COLO829 (cell line): ENCODE measurements at regions not wholly inside any gene's neighbourhood (a gene's known extent, or its start where the extent isn't known, plus 50 kb on each side); places are given as distances from the start of the nearest gene placed in this dataset.
"Not testable (repeated sequence)": the region's sequence is repeated elsewhere in the genome, so short reads cannot be mapped to it uniquely, and the experiment has no call there.

Experiments used
- DNase-seq: peaks from one replicate; pipeline ENCODE4 v3.0.0; 2012; ENCODE audit warnings: low spot score

DNA sequence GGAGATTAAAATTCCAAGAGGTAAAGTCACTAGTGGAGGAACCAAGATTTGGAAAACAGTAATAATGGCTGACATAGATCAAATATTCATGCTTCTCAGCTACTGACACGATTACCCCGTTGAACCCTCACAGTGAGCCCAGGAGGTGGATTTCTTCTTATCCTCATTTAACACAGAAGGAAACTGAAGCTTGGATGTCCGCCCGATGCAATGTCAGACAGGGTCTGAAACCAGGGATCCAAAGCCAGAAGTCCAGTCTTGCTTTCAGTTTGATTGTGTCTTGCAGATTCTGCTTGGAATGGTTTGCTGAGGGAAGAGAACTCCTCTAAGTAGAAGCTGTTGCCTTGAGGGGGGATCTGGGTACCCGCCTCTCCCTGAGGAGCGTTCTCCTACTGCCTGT lies 404.7 kb downstream of the KCNRG start:
- DNase-seq = no peak

GRCh38 chr13:50420718-50421472 lies 405.7 kb downstream of the KCNRG start:
- DNase-seq = no peak

DNA sequence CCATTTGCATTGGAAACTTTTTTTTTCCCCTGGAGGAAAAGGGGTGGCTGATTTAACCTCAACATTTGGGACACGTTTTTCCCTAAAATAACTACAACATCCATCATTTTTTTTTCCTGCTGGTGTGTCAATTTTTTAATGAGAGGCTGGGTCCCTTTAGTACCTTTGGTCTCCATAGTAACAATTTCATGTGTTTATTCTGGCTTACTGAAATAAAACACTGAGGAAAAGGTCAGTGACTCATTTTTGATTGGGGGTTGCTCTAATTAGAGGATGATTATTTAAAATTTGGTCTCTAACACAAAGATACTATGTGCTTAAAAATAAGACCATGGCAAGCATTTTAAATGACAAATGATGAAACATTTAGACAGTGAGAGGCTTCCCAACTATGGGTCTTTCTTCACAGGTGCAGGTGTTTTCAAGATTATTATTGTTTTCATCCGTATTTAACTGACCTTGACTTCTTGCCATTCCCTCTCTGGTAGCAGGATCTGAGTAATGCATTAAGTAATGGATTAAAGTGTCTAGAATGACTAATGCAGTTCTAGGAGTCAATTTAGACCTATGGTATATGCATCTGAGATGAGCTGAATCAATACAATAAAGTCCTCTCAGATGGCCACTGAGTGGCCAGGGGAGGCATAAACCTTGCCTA lies 406.4 kb downstream of the KCNRG start:
- DNase-seq = no peak

DNA sequence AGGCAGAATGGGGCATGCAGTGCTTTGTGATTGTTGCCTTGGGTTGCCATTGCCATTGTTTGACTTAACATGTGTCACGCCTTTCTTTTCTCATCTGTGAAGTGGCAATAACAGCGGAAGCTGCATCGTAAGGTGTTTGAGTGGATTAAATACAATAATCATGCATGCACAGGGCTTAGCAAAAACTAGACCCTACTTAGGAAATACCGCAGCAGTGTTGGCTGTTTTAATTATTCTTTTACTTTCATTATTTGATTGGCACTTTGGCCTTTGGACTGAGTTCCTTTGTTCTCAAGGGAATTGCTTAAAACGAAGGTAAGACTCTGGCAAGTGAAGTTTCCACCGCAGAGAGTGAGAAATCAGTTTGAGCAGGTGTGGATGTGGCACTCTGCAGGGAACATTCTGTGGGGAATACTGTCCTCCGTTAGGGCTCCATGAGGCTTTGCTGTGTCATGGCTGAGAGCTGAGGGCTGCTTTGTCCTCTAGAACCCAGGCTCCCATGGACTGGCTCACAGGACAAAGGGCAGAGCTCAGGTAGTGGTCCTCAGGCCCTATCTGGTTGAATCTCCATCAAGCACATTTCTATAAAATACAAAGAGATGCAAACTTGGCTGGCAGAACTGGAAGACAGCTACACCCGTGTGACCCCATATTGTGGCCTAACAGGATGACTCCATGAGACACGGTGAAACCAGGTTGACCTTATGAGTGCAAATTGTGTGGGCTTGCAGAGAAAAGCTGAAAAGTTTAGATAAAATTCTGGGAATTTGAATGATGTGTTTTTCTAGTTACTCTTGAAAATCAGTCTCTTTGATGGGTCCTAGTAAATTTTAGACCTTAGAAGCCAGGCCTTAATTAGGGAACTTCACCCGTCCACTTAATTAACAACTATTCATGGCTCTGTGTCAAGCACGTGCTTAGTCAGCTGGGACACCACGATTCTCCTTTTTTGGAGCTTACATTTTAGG lies 407.2 kb downstream of the KCNRG start:
- DNase-seq = no peak

GRCh38 chr13:50424993-50425392 lies 409.7 kb downstream of the KCNRG start:
- no peak for DNase-seq

DNA sequence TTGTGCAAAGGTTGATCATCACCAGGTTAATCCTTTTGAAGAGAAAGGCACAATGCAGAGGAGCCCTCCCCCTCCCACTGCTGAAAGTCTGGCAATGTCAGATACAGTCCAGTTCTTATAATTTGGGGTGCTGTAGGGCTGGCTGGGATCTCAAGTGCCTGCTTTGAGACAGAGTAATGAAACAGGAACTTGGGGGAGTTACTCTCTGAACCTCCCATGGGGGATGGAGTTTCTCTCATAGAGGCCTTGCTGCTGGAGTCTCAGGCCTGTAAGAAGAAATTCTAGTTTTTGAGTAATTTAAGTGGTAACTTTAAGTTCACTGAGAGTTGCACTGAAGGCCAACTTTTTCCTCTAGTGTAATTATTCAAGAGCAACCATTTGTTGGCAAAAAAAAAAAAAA lies 410.5 kb downstream of the KCNRG start:
- DNase-seq = no peak

GRCh38 chr13:50426927-50427326 lies 411.7 kb downstream of the KCNRG start:
- no peak for DNase-seq

DNA sequence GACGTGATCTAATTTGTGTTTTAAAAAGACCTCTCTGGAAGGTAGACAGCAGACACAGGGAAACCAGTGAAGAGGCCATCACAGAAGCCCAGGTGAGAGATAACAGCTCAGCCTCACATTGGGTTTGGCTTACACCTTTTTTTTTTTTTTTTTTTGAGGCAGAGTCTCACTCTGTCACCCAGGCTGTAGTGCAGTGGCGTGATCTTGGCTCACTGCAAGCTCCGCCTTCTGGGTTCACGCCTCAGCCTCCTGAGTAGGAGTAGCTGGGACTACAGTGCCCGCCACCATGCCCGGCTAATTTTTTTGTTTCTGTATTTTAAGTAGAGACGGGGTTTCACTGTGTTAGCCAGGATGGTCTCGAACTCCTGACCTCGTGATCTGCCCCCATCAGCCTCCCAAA lies 412.3 kb downstream of the KCNRG start:
- DNase-seq = not testable (repeated sequence)

DNA sequence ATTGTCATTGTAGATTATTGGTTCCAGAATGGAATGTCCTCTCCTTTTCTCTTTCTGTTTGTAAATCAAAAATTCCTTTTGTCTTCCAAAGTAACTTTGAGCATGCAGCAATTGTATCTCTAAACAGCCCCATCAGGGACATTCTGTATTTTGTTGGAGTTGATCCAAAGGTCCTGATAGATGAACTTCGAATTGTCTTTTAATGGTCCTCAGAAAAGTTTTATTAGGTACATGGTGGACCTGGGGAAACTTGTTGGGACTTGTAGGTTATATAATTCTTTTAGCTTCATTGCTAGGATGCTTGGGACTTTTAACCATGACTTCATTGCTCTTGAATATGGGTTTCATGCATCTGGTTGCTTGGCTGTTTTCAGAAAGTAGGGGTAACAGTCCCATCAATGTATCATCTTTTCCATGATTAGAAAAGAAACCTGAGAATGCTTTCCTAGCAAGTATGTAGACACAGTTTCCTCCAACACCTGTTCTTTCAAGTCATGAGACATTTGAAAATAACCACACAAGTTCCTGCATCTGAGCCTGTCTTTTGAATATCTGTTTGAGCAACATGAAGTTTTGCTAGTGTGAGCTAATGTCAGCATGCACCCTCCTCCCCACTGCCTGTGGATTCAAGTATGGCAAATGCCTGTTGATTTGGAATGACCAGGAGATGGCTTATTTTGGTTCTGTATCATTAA lies 413.1 kb downstream of the KCNRG start:
- DNase-seq = no peak

- DNase-seq = no peak
These were observed 408.5 kb downstream of the DLEU7 start for GRCh38 chr13:50435011-50435410.

GRCh38 chr13:50437252-50437651 lies 406.2 kb downstream of the DLEU7 start:
- DNase-seq = no peak

- DNase-seq = no peak
These were observed 405.1 kb downstream of the DLEU7 start for GRCh38 chr13:50438351-50438750.

DNA sequence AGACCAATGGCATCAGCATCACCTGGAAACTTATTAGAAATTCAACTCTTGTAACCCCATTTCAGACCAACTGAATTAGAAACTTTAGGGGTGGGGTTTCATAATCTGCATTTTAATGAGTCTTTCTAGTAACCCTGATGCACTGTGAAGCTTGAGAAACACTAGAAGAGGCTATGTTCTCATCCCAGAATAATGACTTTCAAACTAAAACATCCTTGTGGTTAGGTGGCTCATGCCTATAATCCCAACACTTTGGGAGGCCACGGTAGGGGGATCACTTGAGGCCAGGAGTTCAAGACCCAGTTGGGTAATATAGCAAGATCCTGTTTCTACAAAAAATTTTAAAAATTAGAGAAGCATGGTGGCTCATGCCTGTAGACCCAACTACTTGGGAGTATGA lies 402.4 kb downstream of the DLEU7 start:
- no peak for DNase-seq

- DNase-seq = no peak
These were observed 398.8 kb downstream of the DLEU7 start for GRCh38 chr13:50444726-50445125.

GRCh38 chr13:50446611-50447010 lies 396.9 kb downstream of the DLEU7 start:
- no peak for DNase-seq

- DNase-seq = no peak
These were observed 394.9 kb downstream of the DLEU7 start for GRCh38 chr13:50448535-50448998.

DNA sequence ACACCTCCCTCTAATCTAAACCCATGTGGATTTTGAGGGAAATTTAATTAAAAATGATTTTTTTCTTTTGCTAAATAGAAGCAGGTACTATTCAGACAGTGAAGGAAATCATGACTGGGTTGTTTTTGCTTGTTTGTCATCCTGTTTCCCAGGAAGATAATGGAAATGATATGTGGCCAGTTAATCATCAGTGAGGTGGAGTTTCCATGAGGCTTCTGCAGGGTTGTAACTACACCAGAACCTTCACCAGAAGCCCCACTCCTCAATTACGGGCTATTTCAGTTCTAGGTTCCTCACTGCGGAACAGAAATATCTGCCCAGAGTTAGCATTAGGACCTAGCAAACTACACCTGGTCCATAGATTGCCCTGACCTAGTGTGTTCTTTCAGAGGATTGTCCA lies 394.0 kb downstream of the DLEU7 start:
- DNase-seq = no peak

DNA sequence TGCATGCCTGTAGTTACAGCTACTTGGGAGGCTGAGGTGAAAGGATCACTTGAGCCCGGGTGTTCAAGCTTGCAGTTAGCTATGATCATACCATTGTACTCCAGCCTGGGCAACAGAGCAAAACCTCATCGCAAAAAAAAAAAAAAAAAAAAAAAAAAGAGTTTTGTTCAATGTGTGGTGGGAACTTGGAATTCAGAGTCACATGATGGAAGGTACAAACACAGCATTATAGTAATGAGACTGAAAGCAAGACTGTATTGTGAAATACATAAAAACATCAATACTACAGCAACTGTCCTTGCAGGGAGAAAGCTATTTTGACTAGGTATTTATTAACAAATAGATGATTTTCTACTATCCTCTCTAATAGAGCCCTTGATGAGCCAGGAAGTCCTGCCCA lies 393.2 kb downstream of the DLEU7 start:
- peak; percentile 56 for DNase-seq

DNA sequence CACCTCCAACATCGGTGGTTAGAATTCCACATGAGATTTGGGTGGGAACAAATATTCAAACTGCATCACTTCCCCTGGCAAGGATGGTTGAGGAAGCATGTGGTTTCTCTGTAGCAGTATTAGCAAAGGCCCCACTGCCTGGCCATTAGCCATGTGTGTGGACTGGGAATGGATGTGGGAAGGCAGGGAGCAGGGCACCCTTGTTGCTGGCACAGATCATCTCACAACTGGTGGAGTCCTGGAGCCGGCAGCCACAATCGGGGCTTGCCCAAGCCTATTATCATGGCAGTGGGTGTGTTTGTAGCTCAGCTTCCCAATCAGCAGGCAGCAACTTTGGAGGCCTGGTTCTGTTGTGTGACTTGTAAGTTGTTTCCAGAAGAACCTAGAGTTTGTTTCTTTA lies 391.9 kb downstream of the DLEU7 start:
- no peak for DNase-seq

DNA sequence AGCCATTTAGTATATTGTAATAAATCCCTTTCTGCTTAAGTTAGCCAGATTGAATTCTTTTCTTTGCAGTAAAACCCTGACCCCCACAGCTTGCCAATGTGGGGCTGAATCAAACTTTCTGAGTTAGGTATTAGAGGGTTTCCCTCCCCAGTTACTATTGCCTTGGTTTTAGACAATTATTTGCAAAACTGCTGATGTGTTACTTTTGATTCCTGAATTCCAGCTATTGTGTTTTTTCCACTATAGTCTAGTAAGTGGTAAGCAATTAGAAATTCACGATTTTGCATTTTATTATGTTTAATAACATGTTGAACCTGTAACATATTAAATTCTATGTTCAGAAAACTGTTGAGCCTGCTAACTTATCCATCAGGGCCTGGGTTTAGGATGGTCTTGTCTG lies 391.5 kb downstream of the DLEU7 start:
- no peak for DNase-seq

GRCh38 chr13:50452756-50453155 lies 390.7 kb downstream of the DLEU7 start:
- DNase-seq = no peak

GRCh38 chr13:50453188-50453587 lies 390.3 kb downstream of the DLEU7 start:
- DNase-seq = no peak
